LNCaP clone FGC (cell line): ENCODE measurements at regions not wholly inside any gene's neighbourhood (a gene's known extent, or its start where the extent isn't known, plus 50 kb on each side); places are given as distances from the start of the nearest gene placed in this dataset.

Experiments used
- DNase-seq: peaks from one replicate; pipeline ENCODE4 v3.0.0-alpha.2; 2011; ENCODE audit warnings: low read depth
- H3K4me3 ChIP-seq: 2 replicates; pipeline ENCODE4 v1.5.1; 2011; ENCODE audit warnings: mild to moderate bottlenecking, low read depth, low read length, control low read depth
- TF ChIP-seq, protein P1 (sequence below): IDR thresholded peaks from 2 replicates; pipeline ENCODE4 v1.5.1; 2012; ENCODE audit warnings: mild to moderate bottlenecking; ENCODE audit not compliant: control insufficient read depth, insufficient read depth; ENCODE audit errors: extremely low read depth

DNA sequence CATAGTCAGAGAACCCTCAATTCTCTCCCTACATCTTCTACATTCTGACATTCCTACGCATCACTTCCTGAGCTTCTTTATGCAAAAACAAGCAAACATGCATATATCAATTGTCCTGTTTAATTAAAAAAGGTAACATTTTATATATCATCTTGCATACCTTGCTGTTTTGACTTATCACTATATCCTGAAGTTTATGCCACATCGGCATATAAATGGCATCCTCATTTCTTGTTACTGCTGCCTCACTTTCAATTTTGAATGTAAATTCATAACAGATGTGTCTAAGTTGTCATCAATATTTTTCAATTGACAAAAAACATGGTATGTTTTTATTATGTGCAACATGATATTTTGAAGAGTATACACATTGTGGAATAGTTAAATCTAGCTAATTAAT lies 377.3 kb upstream of the STEAP1 start:
- TF ChIP-seq, protein P1, sequence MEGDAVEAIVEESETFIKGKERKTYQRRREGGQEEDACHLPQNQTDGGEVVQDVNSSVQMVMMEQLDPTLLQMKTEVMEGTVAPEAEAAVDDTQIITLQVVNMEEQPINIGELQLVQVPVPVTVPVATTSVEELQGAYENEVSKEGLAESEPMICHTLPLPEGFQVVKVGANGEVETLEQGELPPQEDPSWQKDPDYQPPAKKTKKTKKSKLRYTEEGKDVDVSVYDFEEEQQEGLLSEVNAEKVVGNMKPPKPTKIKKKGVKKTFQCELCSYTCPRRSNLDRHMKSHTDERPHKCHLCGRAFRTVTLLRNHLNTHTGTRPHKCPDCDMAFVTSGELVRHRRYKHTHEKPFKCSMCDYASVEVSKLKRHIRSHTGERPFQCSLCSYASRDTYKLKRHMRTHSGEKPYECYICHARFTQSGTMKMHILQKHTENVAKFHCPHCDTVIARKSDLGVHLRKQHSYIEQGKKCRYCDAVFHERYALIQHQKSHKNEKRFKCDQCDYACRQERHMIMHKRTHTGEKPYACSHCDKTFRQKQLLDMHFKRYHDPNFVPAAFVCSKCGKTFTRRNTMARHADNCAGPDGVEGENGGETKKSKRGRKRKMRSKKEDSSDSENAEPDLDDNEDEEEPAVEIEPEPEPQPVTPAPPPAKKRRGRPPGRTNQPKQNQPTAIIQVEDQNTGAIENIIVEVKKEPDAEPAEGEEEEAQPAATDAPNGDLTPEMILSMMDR: no peak
- no peak for DNase-seq
- H3K4me3 ChIP-seq: no peak overlapping the region

DNA sequence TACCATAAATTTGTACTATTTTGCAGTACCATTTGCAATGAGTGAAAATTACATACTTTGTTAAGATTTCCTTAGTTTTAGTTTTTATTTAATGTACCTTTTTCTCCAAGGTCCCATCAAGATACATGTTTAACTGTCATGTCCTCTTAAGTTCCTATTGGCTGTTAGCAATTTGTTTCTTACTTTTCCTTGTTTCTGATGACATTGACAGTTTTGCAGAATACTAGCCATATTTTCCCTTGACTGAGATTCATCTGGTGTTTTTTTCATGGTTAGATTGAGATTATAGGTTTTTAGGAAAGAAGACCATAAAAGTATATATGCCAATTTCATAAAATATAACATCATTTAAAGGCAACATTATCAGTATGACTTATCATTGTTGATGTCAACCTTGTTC lies 376.8 kb upstream of the STEAP1 start:
- no peak overlapping the region for H3K4me3 ChIP-seq
- DNase-seq: no peak
- TF ChIP-seq, protein P1: no peak

DNA sequence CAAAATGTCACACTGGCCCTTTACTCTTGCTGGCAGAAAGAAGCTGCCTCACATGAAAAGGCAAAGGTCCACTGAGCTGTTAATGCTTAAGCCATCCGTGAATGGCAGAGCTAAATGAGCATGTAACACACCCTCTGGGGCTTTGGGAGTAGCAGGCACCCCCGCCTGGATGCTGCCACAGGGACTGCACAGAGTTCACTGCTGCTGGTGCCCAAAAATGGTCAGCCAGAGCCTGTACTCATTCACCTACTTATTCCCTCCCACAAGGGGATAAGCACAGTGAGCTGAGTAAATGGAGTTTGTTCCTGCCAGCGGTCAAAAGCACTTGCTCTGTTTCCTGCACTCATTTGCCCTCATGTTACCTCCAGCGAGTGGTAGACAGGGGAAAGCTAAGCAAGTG lies 374.0 kb upstream of the STEAP1 start:
- H3K4me3 ChIP-seq: no peak overlapping the region
- TF ChIP-seq, protein P1: no peak
- DNase-seq: no peak

DNA sequence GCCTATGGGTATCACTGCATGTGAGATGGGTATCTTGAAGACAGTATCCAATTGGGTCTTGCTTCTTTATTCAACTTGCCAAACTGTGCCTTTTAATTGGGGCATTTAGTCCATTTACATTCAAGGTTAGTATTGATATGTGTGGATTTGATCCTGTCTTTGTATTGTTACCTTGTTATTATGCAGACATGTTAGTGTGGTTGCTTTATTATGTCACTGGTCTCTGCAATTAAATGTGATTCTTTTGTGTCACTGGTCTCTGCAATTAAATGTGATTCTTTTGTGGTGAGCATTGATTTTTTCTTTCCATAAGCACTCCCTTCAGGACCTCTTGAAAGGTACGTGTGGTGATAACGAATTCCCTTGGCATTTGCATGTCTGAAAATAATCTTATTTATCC lies 357.8 kb upstream of the STEAP1 start:
- TF ChIP-seq, protein P1: no peak
- DNase-seq: no peak

DNA sequence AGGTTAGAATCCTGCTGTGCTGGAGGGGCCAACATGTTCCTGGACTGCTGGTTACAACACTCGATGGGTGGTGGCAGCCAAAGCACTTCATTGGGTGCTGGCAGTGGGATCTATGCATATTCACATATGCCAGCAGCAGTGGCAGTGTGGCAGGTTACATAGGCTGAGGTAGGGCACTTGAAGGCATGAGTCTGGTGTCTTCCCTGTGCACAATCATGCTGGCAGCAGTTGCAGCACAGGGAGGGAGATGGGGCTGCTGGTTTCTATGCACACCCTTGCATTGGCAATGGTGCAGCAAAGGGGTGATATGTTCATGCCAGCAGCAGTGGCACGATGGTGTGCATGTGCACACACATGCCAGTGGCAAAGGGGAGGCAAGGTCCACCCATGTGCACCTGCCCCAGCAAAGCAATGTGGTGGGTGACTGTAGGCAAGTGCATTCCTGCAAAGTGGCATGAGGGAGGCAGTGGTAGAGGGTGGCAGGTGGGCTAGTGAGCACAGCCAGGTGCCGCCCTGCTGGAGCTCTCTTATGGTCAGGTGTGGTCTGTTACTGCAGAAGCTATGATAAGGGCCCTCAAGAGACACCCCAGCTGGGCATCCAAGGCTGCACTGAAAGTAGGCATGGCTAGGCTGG lies 356.2 kb upstream of the STEAP1 start:
- TF ChIP-seq, protein P1: no peak
- no peak for DNase-seq
- H3K4me3 ChIP-seq: no peak overlapping the region

More for the DNA sequence above, 357.8 kb upstream of the STEAP1 start:
- no peak overlapping the region for H3K4me3 ChIP-seq

DNA sequence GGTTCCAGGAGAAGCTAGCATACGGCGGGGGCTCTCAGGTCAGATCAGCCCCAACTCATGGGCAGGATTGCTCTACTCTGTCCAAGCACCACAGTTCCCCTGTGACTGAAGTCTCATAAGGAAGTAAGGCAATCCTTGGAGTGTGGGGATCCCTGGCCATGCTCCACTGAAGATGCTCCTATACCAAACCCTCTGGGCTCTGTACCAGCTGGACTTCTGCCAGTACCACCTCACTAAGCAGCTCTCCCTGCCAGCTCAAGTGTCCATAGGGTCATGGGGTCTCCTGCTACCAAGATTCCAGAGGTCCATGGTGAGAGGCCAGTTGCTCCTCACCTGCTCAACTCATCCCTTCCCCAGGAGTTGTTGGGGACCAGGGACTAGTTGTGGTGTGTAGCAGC lies 355.7 kb upstream of the STEAP1 start:
- no peak overlapping the region for H3K4me3 ChIP-seq
- no peak for DNase-seq
- TF ChIP-seq, protein P1: no peak

DNA sequence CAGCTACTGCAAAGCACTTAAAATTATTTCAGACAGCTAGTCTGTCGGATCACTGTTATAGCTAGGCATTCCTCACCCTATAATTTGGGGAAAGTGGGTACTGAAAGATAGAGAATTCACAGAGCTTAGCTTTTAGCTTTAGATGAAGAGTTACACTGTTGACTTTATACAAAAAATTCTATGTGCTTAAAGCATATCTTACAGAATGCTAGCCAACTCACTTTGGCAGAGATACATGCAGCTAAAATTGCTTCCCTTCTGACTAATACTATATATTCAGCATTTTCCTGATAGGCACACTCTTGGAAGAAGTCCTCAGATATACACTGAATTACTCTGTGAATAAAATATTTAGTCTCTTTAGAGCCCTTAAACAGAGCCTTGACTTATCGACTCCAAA lies 353.5 kb upstream of the STEAP1 start:
- no peak for DNase-seq
- TF ChIP-seq, protein P1: no peak

More for the DNA sequence above, 353.5 kb upstream of the STEAP1 start:
- H3K4me3 ChIP-seq: no peak overlapping the region
